Uterus (tissue), 2 donors: ENCODE measurements at regions not wholly inside any gene's neighbourhood (a gene's known extent, or its start where the extent isn't known, plus 50 kb on each side); places are given as distances from the start of the nearest gene placed in this dataset.

Experiments used
- POLR2A ChIP-seq, 2 donors: fragments of 450-650 bp; IDR thresholded peaks; one replicate each; pipeline ENCODE4 v1.6.1; 2016; ENCODE audit warnings: antibody characterized with exemption in 2 of 2, mild to moderate bottlenecking in 1 of 2, moderate library complexity in 1 of 2
- TF ChIP-seq, protein P1 (sequence below), 4 experiments: fragments of 200-600 bp in 2 of 4; fragments of 450-650 bp in 2 of 4; sonication (generic) in 2 of 4; IDR thresholded peaks; one replicate each; pipeline ENCODE4 v1.5.1; 2016 to 2019; ENCODE audit warnings: antibody characterized with exemption in 4 of 4, mild to moderate bottlenecking in 2 of 4, moderate library complexity in 1 of 4

DNA sequence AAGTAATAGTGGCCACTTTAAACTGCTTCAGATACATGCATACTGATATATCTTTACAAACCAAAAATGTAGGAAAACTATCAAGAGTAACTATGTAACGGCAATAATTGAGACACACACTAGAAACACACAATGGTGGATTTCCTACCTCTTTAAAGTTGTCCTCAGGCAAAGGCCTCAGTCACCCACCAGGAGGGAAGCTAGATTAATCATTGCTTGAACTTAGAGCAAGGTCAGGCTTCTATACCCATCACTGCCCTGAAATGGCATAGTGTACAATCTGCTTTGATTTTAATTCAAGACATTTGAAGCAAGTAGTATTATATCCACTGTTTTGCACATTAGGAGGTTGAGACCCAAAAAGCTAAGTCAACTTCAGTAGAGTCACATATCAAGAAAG lies 110.9 kb downstream of the AREG start:
- TF ChIP-seq POLR2A (IDR thresholded peaks at IDR 0.05): no peak
- TF ChIP-seq, protein P1, sequence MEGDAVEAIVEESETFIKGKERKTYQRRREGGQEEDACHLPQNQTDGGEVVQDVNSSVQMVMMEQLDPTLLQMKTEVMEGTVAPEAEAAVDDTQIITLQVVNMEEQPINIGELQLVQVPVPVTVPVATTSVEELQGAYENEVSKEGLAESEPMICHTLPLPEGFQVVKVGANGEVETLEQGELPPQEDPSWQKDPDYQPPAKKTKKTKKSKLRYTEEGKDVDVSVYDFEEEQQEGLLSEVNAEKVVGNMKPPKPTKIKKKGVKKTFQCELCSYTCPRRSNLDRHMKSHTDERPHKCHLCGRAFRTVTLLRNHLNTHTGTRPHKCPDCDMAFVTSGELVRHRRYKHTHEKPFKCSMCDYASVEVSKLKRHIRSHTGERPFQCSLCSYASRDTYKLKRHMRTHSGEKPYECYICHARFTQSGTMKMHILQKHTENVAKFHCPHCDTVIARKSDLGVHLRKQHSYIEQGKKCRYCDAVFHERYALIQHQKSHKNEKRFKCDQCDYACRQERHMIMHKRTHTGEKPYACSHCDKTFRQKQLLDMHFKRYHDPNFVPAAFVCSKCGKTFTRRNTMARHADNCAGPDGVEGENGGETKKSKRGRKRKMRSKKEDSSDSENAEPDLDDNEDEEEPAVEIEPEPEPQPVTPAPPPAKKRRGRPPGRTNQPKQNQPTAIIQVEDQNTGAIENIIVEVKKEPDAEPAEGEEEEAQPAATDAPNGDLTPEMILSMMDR (IDR thresholded peaks at IDR 0.05): no peak
